Body of pancreas (tissue), 4 donors: ENCODE measurements at regions not wholly inside any gene's neighbourhood (a gene's known extent, or its start where the extent isn't known, plus 50 kb on each side); places are given as distances from the start of the nearest gene placed in this dataset.
A peak's percentile ranks its signal among the peaks of the same experiment; 100 is the strongest.

Experiments
- ATAC-seq: fragments of 150-250 bp; one replicate; pipeline ENCODE4 v1.9.1; 2016
- DNase-seq, 4 donors: peaks; one replicate each; pipeline ENCODE4 v3.0.0-alpha.2; 2019
- H3K27ac ChIP-seq, 4 donors: fragments of 200-600 bp; sonication (generic); 1 replicate in 3 of 4; 2 replicates in 1 of 4; pipeline versions ENCODE4 v1.5.1 to v1.6.1; 2016 to 2019; ENCODE audit warnings: mild to moderate bottlenecking in 1 of 4, mixed read lengths in 1 of 4, moderate library complexity in 1 of 4
- H3K27me3 ChIP-seq, 2 donors: fragments of 200-600 bp; sonication (generic); one replicate each; pipeline ENCODE4 v1.6.0; 2016; ENCODE audit warnings: mild to moderate bottlenecking in 1 of 2
- H3K36me3 ChIP-seq, 2 donors: fragments of 200-600 bp; sonication (generic); replicated peaks in 1 of 2; 2 replicates each; pipeline ENCODE4 v1.5.1; 2016; ENCODE audit warnings: low read depth in 2 of 2; ENCODE audit not compliant: insufficient read depth in 1 of 2
- H3K4me1 ChIP-seq: fragments of 200-600 bp; sonication (generic); one replicate; pipeline ENCODE4 v1.6.0; 2016
- H3K4me3 ChIP-seq, 2 donors: fragments of 200-600 bp; sonication (generic); 1 replicate in 1 of 2; 2 replicates in 1 of 2; pipeline ENCODE4 v1.5.1; 2016 to 2019
- H3K9me3 ChIP-seq, 3 donors: fragments of 200-600 bp; sonication (generic); 1 replicate in 2 of 3; 2 replicates in 1 of 3; pipeline ENCODE4 v1.5.1; 2016
- POLR2A ChIP-seq, 3 donors: fragments of 450-650 bp; IDR thresholded peaks; one replicate each; pipeline ENCODE4 v1.6.1; 2016; ENCODE audit warnings: antibody characterized with exemption in 3 of 3, mild to moderate bottlenecking in 2 of 3
- WGBS, 2 donors: methylation state at CpG; one replicate each; pipeline ENCODE4 v1.1.5; 2017; 5-methylcytosine and 5-hydroxymethylcytosine counted together
- intact Hi-C: fragments of 100-400 bp; cut with DNase I; formaldehyde crosslinking; loops from one replicate; pipeline ENCODE4 v1.15.1; 2023
- TF ChIP-seq, protein P1 (sequence below), 7 experiments: fragments of 450-650 bp in 4 of 7; fragments of 200-600 bp in 3 of 7; sonication (generic) in 3 of 7; IDR thresholded peaks; one replicate each; pipeline ENCODE4 v1.5.1; 2016 to 2019; ENCODE audit warnings: antibody characterized with exemption in 7 of 7

DNA sequence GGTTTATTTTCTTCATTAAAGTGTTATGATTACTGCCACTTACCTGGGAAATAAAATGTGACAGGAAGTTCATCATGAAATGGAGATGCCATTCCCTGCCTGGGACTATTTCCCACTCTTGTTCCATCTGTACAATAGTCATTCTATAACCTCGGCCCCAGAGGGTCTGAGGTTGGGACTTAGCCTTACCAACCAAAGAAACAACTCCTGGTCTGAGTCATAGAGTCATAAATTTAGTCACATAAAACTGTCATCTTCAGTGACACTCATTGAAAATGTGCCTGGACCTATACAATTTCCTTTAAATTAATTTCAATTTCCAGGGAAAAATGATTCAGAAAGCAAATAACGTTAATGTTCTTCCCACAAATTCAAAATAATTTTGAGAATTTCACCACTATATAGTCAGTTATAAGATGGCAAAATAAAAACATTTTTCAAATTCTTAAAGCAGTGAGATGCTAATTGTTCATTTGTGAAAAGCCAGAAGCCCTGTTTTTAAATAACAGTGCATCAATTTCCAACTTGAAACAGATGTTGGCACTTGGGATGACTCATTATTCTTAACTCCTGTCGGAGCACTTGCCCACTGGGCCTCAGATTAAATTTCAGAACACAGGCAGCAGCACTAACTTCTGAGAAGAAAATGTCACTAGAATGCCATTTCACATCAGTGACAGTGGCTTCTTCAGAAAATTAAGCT is 201.2 kb upstream of the SMLR1 start:
- intact Hi-C loops: no loop called here
- WGBS, 2 donors: 38 to 45% methylated on average over 3 of the region's 3 CpGs
- Histone ChIP-seq H3K27me3 (no peaks in the 10 kb centered on the region), H3K9me3 (no peaks in the 10 kb centered on the region), H3K4me3 (no peak overlapping the region), H3K36me3 (no peaks in the 10 kb centered on the region), H3K27ac (no peak overlapping the region), H3K4me1 (no peaks in the 10 kb centered on the region)
- TF ChIP-seq, protein P1, sequence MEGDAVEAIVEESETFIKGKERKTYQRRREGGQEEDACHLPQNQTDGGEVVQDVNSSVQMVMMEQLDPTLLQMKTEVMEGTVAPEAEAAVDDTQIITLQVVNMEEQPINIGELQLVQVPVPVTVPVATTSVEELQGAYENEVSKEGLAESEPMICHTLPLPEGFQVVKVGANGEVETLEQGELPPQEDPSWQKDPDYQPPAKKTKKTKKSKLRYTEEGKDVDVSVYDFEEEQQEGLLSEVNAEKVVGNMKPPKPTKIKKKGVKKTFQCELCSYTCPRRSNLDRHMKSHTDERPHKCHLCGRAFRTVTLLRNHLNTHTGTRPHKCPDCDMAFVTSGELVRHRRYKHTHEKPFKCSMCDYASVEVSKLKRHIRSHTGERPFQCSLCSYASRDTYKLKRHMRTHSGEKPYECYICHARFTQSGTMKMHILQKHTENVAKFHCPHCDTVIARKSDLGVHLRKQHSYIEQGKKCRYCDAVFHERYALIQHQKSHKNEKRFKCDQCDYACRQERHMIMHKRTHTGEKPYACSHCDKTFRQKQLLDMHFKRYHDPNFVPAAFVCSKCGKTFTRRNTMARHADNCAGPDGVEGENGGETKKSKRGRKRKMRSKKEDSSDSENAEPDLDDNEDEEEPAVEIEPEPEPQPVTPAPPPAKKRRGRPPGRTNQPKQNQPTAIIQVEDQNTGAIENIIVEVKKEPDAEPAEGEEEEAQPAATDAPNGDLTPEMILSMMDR (IDR thresholded peaks at IDR 0.05): no peak
- no peak for TF ChIP-seq POLR2A (IDR thresholded peaks at IDR 0.05)
- DNase-seq: no peak
- no peak for ATAC-seq

DNA sequence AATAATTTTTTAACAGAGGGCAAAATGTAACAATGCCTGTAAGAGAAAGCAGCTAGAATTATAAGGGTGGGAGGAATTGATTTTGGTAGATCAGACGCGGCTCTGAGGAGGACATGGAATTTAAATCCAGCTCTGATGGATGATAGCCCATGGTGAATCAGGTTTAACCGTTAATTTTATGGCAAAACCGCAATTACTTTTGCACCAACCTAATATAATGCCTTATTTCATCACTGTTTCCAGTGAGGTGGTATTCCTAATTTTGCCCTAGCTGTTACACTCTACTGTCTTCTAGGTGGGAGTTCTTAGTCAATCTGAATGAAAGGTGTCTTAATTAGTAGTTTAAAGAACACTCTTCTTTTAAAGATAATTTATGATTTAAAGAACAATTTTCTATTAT is 198.3 kb upstream of the SMLR1 start:
- no peak for TF ChIP-seq POLR2A (IDR thresholded peaks at IDR 0.05)
- TF ChIP-seq, protein P1 (IDR thresholded peaks at IDR 0.05): no peak
- ATAC-seq (no peak), DNase-seq (no peak)
- intact Hi-C loops: no loop called here
- Histone ChIP-seq H3K36me3 (no peaks in the 10 kb centered on the region), H3K27me3 (no peaks in the 10 kb centered on the region), H3K27ac (no peak overlapping the region), H3K4me3 (no peak overlapping the region), H3K9me3 (no peaks in the 10 kb centered on the region), H3K4me1 (no peaks in the 10 kb centered on the region)
- WGBS, 2 donors: 64 to 85% methylated on average over 4 of the region's 4 CpGs

DNA sequence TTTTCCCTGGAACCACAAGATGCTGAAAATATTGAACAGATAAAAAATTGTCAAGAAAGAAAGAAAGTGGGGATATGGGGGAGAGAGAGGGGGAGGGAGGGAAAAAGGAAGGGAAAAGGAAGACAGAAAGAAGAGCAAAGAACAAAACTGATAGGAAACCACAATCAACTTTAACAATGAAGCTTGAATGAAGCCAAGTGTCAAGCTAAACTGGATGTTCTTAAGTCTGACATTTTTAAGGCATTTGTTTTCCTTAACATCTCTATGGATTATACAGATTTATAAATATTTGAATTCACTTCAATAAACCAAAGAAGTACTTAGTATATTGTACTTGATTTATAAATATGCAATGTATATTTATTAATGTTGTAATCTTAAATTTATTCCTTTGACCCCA is 197.6 kb upstream of the SMLR1 start:
- H3K27ac ChIP-seq: no peak overlapping the region
- no peaks in the 10 kb centered on the region for H3K9me3 ChIP-seq
- no peaks in the 10 kb centered on the region for H3K36me3 ChIP-seq
- intact Hi-C loops: no loop called here
- ATAC-seq: no peak
- no peaks in the 10 kb centered on the region for H3K27me3 ChIP-seq
- no peak for TF ChIP-seq POLR2A (IDR thresholded peaks at IDR 0.05)
- TF ChIP-seq, protein P1 (IDR thresholded peaks at IDR 0.05): no peak
- no peaks in the 10 kb centered on the region for H3K4me1 ChIP-seq
- no peak for DNase-seq
- no peak overlapping the region for H3K4me3 ChIP-seq

DNA sequence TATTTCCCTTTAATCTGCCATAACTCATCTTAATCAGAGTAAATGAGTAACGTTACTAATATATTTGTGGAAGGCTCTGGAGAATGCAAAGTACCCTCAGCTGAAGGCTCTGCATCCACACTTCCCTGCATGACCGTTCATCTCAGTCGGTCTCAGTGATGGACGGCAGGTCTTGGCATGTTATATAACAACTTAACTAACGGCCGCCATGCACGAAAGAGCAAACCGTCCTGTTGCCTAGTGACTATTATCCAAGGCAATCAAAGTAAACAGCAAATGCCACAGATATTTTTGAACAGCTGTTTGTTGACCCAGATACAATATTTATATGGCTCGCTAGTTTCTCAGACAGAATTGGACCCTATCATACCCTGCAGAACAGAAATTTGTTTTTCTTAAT is 194.9 kb upstream of the SMLR1 start:
- no peak overlapping the region for H3K27ac ChIP-seq
- H3K4me1 ChIP-seq: no peaks in the 10 kb centered on the region
- 21 to 25% methylated on average over 9 of the region's 9 CpGs for WGBS, 2 donors
- ATAC-seq: no peak
- intact Hi-C loops: no loop called here
- no peak overlapping the region for H3K4me3 ChIP-seq
- H3K9me3 ChIP-seq: no peaks in the 10 kb centered on the region
- TF ChIP-seq, protein P1 (IDR thresholded peaks at IDR 0.05): no peak
- no peak for TF ChIP-seq POLR2A (IDR thresholded peaks at IDR 0.05)
- no peaks in the 10 kb centered on the region for H3K27me3 ChIP-seq
- no peaks in the 10 kb centered on the region for H3K36me3 ChIP-seq
- peak in 2 of 4 donors; percentile 2 to 5 for DNase-seq

DNA sequence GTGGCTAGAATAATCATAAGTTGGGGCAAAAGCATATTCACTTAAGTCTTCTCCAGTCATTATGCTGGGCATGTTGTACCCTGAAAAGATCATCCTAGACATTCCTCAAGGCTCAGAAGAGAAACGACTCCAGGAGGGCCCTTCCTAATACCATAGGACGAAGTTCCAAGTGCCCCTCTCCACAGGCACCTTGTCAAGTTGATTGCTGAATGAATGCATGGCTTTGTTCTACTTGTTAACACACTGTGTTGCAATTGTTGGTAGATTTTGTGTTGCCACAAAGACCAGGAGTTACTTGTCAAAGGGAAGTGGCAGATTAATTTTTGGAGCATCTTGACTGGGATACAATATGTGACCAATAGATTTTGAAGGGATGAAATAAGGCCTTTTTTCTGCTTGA is 194.3 kb upstream of the SMLR1 start:
- Histone ChIP-seq H3K4me1 (no peaks in the 10 kb centered on the region), H3K27me3 (no peaks in the 10 kb centered on the region), H3K9me3 (no peaks in the 10 kb centered on the region), H3K36me3 (no peaks in the 10 kb centered on the region), H3K4me3 (no peak overlapping the region), H3K27ac (no peak overlapping the region)
- WGBS, 2 donors: 22% methylated on average over 2 of the region's 2 CpGs
- intact Hi-C loops: no loop called here
- TF ChIP-seq, protein P1 (IDR thresholded peaks at IDR 0.05): no peak
- TF ChIP-seq POLR2A (IDR thresholded peaks at IDR 0.05): no peak
- ATAC-seq (no peak), DNase-seq (no peak)
